ENCODE measurements at regions not wholly inside any gene's neighbourhood (a gene's known extent, or its start where the extent isn't known, plus 50 kb on each side); places are given as distances from the start of the nearest gene placed in this dataset.

- no peak for TF ChIP-seq CHD7 (IDR thresholded peaks at IDR 0.05; ENCODE audit: insufficient replicate concordance, low read length)
- no peak for TF ChIP-seq SIRT6 (IDR thresholded peaks at IDR 0.05; ENCODE audit: low read length)
- TF ChIP-seq TEAD4 (IDR thresholded peaks at IDR 0.05; ENCODE audit: low read depth, low read length) = no peak
- no peak for TF ChIP-seq MAFK (IDR thresholded peaks at IDR 0.05; ENCODE audit: low read depth, low read length)
- no peak for TF ChIP-seq CHD1 (IDR thresholded peaks at IDR 0.05; ENCODE audit: low read depth, low read length)
- TF ChIP-seq BRCA1 (IDR thresholded peaks at IDR 0.05; ENCODE audit: low read depth, low read length) = no peak
- no peak for TF ChIP-seq EZH2 (IDR thresholded peaks at IDR 0.05; ENCODE audit: low read depth, low read length, severe bottlenecking)
- no peak for TF ChIP-seq CTCF (IDR thresholded peaks at IDR 0.05; ENCODE audit: control extremely low read depth in 1 of 3, insufficient read depth in 1 of 3, low read depth in 1 of 3, low read length in 3 of 3)
- no peak for TF ChIP-seq ATF3 (IDR thresholded peaks at IDR 0.05; ENCODE audit: insufficient read depth, low read depth, low read length)
Measured at GRCh38 chr2:156215656-156216055, 116.9 kb downstream of the NR4A2 start (continued).

Data from H1 (cell line).